ENCODE measurements at regions not wholly inside any gene's neighbourhood (a gene's known extent, or its start where the extent isn't known, plus 50 kb on each side); places are given as distances from the start of the nearest gene placed in this dataset.

DNA sequence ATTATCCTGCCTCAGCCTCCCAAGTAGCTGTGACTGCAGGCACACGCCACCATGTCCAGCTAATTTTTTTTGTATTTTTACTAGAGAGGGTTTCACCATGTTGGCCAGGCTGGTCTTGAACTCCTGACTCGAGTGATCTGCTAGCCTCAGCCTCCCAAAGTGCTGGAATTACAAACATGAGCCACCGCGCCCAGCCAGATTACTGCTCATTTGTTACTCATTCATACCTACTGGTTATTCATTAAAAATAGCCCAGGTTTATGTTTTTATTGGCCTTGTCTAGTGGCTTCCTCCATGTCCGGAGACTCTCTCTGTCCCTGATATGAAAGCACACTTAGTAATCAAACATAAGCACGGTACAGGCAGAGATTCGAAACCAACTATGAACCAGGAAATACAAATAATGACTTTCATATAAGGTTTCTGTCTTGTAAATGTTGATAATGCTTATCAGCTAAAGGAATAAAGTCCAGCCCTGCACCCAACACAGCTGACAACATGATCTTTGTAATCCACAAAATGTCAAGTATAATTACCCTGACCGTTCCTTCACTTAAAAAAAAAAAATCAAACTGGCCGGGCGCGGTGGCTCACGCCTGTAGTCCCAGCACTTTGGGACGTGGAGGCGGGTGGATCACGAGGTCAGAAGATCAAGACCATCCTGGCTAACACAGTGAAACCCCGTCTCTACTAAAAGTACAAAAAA lies 50.4 kb upstream of the CXADR start:
- no peaks in the 10 kb centered on the region for H3K27me3 ChIP-seq (ENCODE audit: insufficient read depth, poor library complexity, severe bottlenecking)
- TF ChIP-seq, protein P1, sequence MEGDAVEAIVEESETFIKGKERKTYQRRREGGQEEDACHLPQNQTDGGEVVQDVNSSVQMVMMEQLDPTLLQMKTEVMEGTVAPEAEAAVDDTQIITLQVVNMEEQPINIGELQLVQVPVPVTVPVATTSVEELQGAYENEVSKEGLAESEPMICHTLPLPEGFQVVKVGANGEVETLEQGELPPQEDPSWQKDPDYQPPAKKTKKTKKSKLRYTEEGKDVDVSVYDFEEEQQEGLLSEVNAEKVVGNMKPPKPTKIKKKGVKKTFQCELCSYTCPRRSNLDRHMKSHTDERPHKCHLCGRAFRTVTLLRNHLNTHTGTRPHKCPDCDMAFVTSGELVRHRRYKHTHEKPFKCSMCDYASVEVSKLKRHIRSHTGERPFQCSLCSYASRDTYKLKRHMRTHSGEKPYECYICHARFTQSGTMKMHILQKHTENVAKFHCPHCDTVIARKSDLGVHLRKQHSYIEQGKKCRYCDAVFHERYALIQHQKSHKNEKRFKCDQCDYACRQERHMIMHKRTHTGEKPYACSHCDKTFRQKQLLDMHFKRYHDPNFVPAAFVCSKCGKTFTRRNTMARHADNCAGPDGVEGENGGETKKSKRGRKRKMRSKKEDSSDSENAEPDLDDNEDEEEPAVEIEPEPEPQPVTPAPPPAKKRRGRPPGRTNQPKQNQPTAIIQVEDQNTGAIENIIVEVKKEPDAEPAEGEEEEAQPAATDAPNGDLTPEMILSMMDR (IDR thresholded peaks at IDR 0.05; ENCODE audit: poor library complexity, severe bottlenecking), result no peak
- H3K4me3 ChIP-seq (ENCODE audit: severe bottlenecking), result no peak overlapping the region
- no peak for ATAC-seq (ENCODE audit: low read depth)
- H3K9me3 ChIP-seq (ENCODE audit: severe bottlenecking), result no peaks in the 10 kb centered on the region
- no peaks in the 10 kb centered on the region for H3K36me3 ChIP-seq (ENCODE audit: low read depth)
- H3K4me1 ChIP-seq (ENCODE audit: insufficient read depth, poor library complexity, severe bottlenecking), result peaks cover 8% of the 10 kb centered on the region
- no peak for DNase-seq (ENCODE audit: low spot score)
- no peak overlapping the region for H3K27ac ChIP-seq (ENCODE audit: poor library complexity, severe bottlenecking)

Data from RWPE2 (cell line).